ENCODE measurements at regions not wholly inside any gene's neighbourhood (a gene's known extent, or its start where the extent isn't known, plus 50 kb on each side); places are given as distances from the start of the nearest gene placed in this dataset.

GRCh38 chr3:180770639-180771038 lies 91.3 kb upstream of the CCDC39 start:
- no peak for TF ChIP-seq CTCF (IDR thresholded peaks at IDR 0.05; ENCODE audit: extremely low read depth in 1 of 2, insufficient read depth in 1 of 2, low read depth in 1 of 2, low read length in 2 of 2)
- no peak for TF ChIP-seq MAX (IDR thresholded peaks at IDR 0.05; ENCODE audit: insufficient read depth, insufficient read length)
- no peak for TF ChIP-seq POLR2AphosphoS5 (IDR thresholded peaks at IDR 0.05; ENCODE audit: insufficient read depth, low read depth, low read length)
- no peak for TF ChIP-seq POLR2A (IDR thresholded peaks at IDR 0.05; ENCODE audit: low read depth, low read length)
- no peak for TF ChIP-seq JUN (IDR thresholded peaks at IDR 0.05; ENCODE audit: borderline replicate concordance, insufficient read depth, insufficient read length, low read depth)

Data from endothelial cell of umbilical vein (primary cell).